Cardiac fibroblast (primary cell): ENCODE measurements at regions not wholly inside any gene's neighbourhood (a gene's known extent, or its start where the extent isn't known, plus 50 kb on each side); places are given as distances from the start of the nearest gene placed in this dataset.
A peak's percentile ranks its signal among the peaks of the same experiment; 100 is the strongest.

Source experiments
- DNase-seq, 2 donors: peaks; one replicate each; pipeline versions ENCODE4 v3.0.0 to v3.0.0-alpha.2; 2010; ENCODE audit warnings: low read depth in 2 of 2
- H3K4me3 ChIP-seq, 2 donors: replicated peaks in 1 of 2; 1 replicate in 1 of 2; 2 replicates in 1 of 2; pipeline ENCODE4 v1.5.1; 2011; ENCODE audit warnings: low read depth in 2 of 2, low read length in 2 of 2, mild to moderate bottlenecking in 2 of 2, moderate library complexity in 1 of 2
- CTCF ChIP-seq: IDR thresholded peaks from one replicate; pipeline ENCODE4 v1.5.1; 2011; ENCODE audit warnings: low read depth, mild to moderate bottlenecking, low read length, inconsistent platforms

- DNase-seq: peak in 1 of 2 donors; percentile 46
- no peak overlapping the region for H3K4me3 ChIP-seq
- no peak for TF ChIP-seq CTCF
Observed at GRCh38 chr17:77392376-77393273, 251.9 kb downstream of the SEC14L1 start.

- DNase-seq: no peak
- TF ChIP-seq CTCF: no peak
- H3K4me3 ChIP-seq: no peak overlapping the region
Observed at GRCh38 chr17:77393274-77393600, 252.5 kb downstream of the SEC14L1 start.

DNA sequence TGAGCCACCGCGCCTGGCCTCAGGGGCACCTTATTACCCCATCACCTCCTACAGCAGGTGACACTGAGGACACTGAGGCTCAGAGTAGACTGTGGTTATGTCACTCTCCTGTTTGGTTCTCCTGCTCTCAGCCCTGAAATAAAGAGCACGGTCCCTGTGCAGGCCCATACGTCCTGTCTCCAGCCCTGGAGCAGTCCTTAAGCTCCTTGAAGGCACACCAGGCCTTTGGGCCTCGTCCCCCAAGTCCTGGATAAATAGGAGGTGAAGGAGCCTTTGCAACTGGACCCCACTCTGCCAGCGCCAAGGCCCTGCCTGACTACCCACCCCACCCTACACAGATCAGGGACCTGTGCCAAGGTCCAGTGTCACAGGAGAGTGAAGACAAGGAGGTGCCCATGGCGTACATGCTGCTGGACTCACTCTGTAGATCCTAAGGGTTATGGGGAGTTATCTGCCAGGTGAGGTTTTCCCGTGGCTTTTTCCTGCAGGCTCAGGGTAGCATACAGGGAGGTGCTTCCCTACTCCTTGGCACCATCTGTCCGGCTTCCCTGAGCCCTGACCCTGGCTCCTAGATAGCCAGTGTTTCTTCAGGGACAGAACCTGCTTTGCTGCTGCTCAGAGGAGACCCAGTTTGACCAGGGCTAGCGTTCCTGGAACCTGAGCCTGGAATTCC is 253.2 kb downstream of the SEC14L1 start:
- TF ChIP-seq CTCF: no peak
- DNase-seq: no peak
- H3K4me3 ChIP-seq: no peak overlapping the region

DNA sequence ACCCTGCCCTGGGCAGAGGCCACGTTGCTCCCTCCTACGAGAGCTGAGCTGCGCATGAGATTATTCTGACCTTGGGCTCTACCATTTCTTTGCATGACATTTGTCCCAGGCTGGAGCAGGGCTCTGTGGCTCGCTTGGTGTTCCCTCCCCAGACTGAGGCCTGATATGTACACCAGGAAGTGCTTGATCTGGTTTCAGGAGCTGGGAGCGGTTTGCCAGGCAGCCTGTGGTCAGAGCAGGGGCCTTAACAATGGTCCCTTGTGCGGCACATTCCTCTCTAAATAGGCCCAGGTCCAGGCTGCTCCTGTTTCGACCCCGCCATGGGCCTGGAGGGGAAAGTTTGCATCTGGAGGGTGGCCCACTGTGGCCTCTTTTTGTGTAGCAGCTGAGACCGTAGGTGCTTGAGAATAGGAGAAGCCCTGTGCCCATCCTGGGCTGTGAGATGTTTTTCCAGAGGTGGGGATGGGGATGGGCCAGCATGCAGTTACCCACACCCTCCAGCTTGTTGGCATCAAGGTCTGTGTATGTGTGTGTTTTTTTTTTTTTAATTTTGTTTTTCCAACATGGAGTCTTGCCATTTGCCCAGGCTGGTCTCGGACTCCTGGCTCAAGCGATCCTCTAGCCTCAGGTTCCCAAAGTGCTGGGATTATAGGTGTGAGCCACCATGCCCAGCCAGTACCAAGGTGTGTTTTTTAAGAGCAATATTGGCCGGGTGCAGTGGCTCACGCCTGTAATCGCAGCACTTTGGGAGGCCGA is 253.9 kb downstream of the SEC14L1 start:
- peak in 1 of 2 donors; percentile 67 for DNase-seq
- no peak overlapping the region for H3K4me3 ChIP-seq
- TF ChIP-seq CTCF: no peak

DNA sequence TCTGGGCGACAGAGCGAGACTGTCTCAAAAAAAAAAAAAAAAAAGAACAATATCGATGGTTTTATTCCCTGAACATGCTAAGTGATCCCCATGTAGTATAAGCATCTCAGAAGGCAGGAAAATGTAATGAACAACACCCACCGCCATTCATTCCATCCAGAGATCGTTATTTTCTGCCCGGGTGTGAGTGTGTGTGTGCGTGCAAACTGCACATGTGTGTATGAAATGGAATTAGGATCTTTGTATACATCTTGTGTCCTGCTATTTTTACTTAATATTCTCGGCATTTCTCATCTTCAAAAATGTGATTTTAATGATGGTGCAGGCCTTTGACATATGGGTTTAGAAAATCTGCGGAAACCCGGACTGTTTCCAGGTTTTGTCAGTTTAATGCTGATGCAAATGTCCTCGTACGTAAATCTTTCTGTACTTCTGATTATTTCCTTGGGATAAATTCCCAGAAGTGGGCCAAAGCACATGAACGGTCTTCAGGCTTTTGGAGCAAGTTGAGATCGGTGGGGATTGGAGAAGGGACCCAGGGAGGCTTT is 254.8 kb downstream of the SEC14L1 start:
- DNase-seq: no peak
- no peak for TF ChIP-seq CTCF
- no peak overlapping the region for H3K4me3 ChIP-seq

DNA sequence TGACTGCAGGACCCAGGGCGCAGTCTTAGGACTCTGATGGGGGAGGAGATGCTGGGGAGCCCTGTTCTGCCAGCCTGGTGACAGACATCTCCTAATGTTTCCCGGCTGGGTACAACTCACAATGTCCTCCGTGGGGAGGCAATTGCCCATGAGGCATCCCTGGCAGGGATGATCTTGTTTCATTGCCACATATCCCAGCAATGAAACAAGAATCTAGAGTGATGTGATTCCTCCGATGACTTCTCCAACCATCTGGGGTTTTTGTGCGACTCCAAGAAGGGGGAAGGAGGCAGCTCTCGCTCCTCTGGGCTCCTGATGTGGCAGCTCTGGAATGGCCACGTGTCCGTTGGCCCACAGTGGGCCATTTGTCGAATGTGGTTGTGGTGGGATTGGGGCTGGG is 255.8 kb downstream of the SEC14L1 start:
- no peak overlapping the region for H3K4me3 ChIP-seq
- no peak for TF ChIP-seq CTCF
- DNase-seq: no peak
